Activated naive CD4-positive, alpha-beta T cell treated with anti-CD3 and anti-CD28 coated beads, Interleukin-2, amount 50 U/mL, for 24 hours (primary cell): ENCODE measurements at regions not wholly inside any gene's neighbourhood (a gene's known extent, or its start where the extent isn't known, plus 50 kb on each side); places are given as distances from the start of the nearest gene placed in this dataset.

Source experiments
- H3K27ac Mint-ChIP-seq: one replicate; pipeline ENCODE4 v1.8.0; 2021; ENCODE audit warnings: mild to moderate bottlenecking, mixed read lengths
- H3K27me3 Mint-ChIP-seq: one replicate; pipeline ENCODE4 v1.8.0; 2021; ENCODE audit warnings: mixed read lengths
- H3K36me3 Mint-ChIP-seq: one replicate; pipeline ENCODE4 v1.8.0; 2021; ENCODE audit warnings: mixed read lengths
- H3K4me1 Mint-ChIP-seq: one replicate; pipeline ENCODE4 v1.8.0; 2021; ENCODE audit warnings: mixed read lengths
- H3K4me3 Mint-ChIP-seq: one replicate; pipeline ENCODE4 v1.8.0; 2021; ENCODE audit warnings: mild to moderate bottlenecking, mixed read lengths
- H3K9me3 Mint-ChIP-seq: one replicate; pipeline ENCODE4 v1.8.0; 2021; ENCODE audit warnings: mixed read lengths

- H3K27ac Mint-ChIP-seq: no peak overlapping the region
Observed at GRCh38 chr17:56085576-56086267, 67.6 kb upstream of the ANKFN1 start.

GRCh38 chr17:56087199-56087598 is 66.1 kb upstream of the ANKFN1 start:
- Mint-ChIP-seq H3K27me3 (peaks cover 10% of the 10 kb centered on the region), H3K4me3 (no peak overlapping the region), H3K27ac (no peak overlapping the region), H3K4me1 (no peaks in the 10 kb centered on the region), H3K9me3 (no peaks in the 10 kb centered on the region), H3K36me3 (no peaks in the 10 kb centered on the region)

More at GRCh38 chr17:56085576-56086267, 67.6 kb upstream of the ANKFN1 start:
- H3K4me3 Mint-ChIP-seq: no peak overlapping the region
- H3K4me1 Mint-ChIP-seq: no peaks in the 10 kb centered on the region
- H3K27me3 Mint-ChIP-seq: peaks cover 9% of the 10 kb centered on the region
- no peaks in the 10 kb centered on the region for H3K9me3 Mint-ChIP-seq
- H3K36me3 Mint-ChIP-seq: no peaks in the 10 kb centered on the region

DNA sequence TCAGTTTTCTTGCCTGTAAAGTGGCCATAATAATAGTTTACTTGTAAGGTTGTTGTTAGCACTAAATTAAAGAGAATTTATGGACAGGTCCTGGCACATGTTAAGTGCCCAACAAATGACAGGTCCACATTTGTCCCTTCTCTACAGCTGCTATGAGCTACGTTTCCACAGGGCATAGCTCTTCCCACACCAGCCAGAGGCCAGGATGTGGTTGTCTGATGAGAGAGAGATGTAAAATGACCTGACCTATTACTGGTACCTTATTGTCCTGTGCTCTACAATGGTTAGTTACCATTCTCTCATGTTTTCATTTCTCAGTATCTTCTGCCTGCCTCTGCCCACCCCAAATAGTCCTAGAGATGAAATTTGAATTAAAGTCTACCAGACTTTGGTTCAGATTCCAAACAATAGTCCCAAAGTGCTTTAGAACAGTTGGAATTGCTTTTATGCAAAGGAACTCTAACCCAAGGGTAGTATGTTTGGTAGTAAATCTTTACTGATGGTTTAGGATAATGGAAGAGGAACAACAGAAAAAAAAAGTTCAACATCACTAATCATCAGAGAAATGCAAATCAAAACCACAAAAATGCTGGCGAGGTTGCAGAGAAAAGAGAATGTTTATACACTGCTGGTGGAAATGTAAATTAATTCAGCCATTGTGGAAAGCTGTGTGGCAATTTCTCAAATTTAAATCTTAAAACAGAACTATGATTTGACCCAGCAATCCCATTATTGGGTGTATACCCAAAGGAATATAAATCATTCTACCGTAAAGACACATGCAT is 57.1 kb upstream of the ANKFN1 start:
- Mint-ChIP-seq H3K4me3 (no peak overlapping the region), H3K4me1 (no peaks in the 10 kb centered on the region), H3K27me3 (peaks cover 5% of the 10 kb centered on the region), H3K9me3 (no peaks in the 10 kb centered on the region), H3K27ac (no peak overlapping the region), H3K36me3 (no peaks in the 10 kb centered on the region)

DNA sequence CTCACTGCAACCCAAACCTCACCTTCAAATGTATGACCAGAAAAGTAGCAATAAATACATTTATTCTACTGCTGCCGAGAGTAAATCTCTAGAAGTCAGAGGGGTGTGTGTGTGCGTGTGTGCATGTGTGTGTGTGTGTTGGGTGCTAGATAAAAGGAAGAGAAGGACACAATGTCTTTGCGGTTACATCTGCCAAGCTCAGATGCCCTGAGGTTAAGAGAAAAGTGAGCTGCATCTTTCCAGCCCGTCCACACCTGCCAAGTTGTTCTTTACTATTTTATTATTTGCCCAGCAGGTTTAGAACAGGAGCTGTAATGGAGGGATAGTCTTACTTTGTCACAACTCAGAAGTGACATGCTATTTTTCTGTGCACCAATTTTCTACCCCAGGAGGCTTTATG is 54.5 kb upstream of the ANKFN1 start:
- no peak overlapping the region for H3K4me3 Mint-ChIP-seq
- no peak overlapping the region for H3K27ac Mint-ChIP-seq
- H3K4me1 Mint-ChIP-seq: no peaks in the 10 kb centered on the region
- H3K9me3 Mint-ChIP-seq: no peaks in the 10 kb centered on the region
- H3K36me3 Mint-ChIP-seq: no peaks in the 10 kb centered on the region
- peaks cover 6% of the 10 kb centered on the region for H3K27me3 Mint-ChIP-seq

DNA sequence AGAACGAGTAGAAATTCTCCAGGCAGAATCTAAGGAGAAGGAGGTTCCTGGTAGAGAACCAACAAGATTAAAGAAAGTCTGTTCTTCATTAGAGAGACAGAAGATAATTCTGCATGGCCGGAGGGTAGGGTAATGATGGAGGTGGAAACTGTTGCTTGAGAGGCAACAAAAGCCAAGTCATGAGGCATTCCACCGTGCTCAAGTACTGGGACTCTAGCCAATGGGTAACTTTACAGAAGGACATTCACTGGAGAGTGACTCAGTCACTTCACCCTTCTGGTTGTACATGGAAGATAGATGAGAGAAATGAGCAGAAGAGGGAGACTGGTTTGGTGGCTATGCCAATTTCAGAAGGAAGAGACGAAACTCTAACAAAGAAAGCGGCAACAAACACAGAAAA is 53.6 kb upstream of the ANKFN1 start:
- Mint-ChIP-seq H3K27ac (no peak overlapping the region), H3K4me3 (no peak overlapping the region), H3K36me3 (no peaks in the 10 kb centered on the region), H3K27me3 (peaks cover 6% of the 10 kb centered on the region), H3K9me3 (no peaks in the 10 kb centered on the region), H3K4me1 (no peaks in the 10 kb centered on the region)
